ENCODE measurements at regions not wholly inside any gene's neighbourhood (a gene's known extent, or its start where the extent isn't known, plus 50 kb on each side); places are given as distances from the start of the nearest gene placed in this dataset.
"Not testable (repeated sequence)": the region's sequence is repeated elsewhere in the genome, so short reads cannot be mapped to it uniquely, and the experiment has no call there.

DNA sequence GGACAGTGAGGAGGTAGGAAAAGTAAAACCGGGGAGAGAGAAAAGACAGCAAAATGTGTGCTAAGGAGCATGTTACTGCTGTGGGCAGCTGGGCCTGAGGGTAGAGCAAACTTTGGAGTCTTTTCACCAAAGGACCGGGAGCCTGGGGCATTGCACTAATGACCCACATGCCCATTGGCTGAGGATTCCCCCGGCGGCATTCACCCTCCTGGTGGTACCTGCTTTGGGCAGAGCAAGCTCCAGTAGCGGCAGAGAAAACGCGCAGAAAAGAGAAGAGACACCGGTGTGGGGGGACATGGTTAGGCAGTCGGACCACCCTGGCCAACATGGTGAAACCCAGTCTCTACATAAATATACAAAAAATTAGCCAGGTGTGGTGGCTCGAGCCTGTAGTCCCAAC, 83.4 kb upstream of the ESRRB start:
- Mint-ChIP-seq H3K9me3 (no peaks in the 10 kb centered on the region), H3K4me3 (no peak overlapping the region), H3K4me1 (ENCODE audit: low read depth in 2 of 2) (no peaks in the 10 kb centered on the region), H3K27me3 (peaks cover 6 to 9% of the 10 kb centered on the region in 2 donors), H3K36me3 (no peaks in the 10 kb centered on the region), H3K27ac (no peak overlapping the region)
- no peak for DNase-seq (ENCODE audit: low spot score)
- ATAC-seq, result no peak

GRCh38 chr14:76293221-76293620, 82.7 kb upstream of the ESRRB start:
- no peak for DNase-seq (ENCODE audit: low spot score)
- ATAC-seq, result no peak
- H3K36me3 Mint-ChIP-seq, result no peaks in the 10 kb centered on the region
- H3K27me3 Mint-ChIP-seq, result peaks cover 6 to 13% of the 10 kb centered on the region in 2 donors
- H3K27ac Mint-ChIP-seq, result no peak overlapping the region
- H3K4me3 Mint-ChIP-seq, result no peak overlapping the region
- H3K9me3 Mint-ChIP-seq, result no peaks in the 10 kb centered on the region
- no peaks in the 10 kb centered on the region for H3K4me1 Mint-ChIP-seq (ENCODE audit: low read depth in 2 of 2)

DNA sequence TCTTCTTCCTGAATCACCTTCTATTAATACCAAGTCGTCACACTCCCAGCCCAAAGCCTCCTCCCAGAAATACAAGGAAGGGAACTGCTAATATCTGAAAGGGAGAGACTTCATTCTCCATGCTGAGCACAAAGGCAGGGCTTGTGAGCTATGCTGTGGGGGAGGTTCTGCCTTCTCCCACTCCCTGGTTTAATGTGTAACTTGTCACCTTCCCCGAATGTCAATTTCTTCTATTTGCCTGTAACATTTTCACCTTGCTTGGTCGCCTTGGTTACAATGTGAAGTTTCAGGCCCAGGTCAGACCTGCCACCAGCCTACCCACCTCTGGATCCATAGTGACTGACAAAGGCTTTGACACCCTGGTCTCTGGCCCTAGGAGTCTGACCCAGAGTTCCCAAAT, 82.0 kb upstream of the ESRRB start:
- no peak for ATAC-seq

DNA sequence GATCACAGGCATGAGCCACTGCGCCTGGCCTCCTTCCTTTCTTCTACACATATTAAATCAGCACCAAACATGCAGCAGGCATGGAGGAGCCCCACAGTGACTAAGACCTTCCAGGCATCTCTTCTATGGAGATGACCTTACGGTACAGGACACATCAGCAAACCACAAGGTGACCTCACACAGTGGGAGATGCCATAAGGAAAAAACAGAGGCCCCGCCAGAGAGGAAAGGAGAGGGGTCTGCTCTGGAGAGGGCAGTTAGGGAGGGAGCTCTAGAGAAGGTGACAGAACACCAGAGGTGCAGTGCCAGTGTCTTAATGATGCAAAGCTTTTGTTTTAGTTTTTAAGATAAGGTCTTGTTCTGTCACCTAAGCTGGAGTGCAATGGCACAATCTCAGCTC, 81.1 kb upstream of the ESRRB start:
- Mint-ChIP-seq H3K27me3 (peaks cover 16 to 22% of the 10 kb centered on the region in 2 donors), H3K9me3 (no peaks in the 10 kb centered on the region), H3K27ac (no peak overlapping the region), H3K36me3 (no peaks in the 10 kb centered on the region), H3K4me1 (ENCODE audit: low read depth in 2 of 2) (no peaks in the 10 kb centered on the region), H3K4me3 (no peak overlapping the region)
- DNase-seq (ENCODE audit: low spot score) (no peak), ATAC-seq (no peak)

More for the DNA sequence above, 82.0 kb upstream of the ESRRB start:
- DNase-seq (ENCODE audit: low spot score), result no peak
- Mint-ChIP-seq H3K4me1 (ENCODE audit: low read depth in 2 of 2) (no peaks in the 10 kb centered on the region), H3K4me3 (no peak overlapping the region), H3K36me3 (no peaks in the 10 kb centered on the region), H3K27me3 (peaks cover 13 to 20% of the 10 kb centered on the region in 2 donors), H3K27ac (no peak overlapping the region), H3K9me3 (no peaks in the 10 kb centered on the region)

- no peaks in the 10 kb centered on the region for H3K9me3 Mint-ChIP-seq
These were observed 77.0 kb upstream of the ESRRB start for GRCh38 chr14:76298896-76299295.

DNA sequence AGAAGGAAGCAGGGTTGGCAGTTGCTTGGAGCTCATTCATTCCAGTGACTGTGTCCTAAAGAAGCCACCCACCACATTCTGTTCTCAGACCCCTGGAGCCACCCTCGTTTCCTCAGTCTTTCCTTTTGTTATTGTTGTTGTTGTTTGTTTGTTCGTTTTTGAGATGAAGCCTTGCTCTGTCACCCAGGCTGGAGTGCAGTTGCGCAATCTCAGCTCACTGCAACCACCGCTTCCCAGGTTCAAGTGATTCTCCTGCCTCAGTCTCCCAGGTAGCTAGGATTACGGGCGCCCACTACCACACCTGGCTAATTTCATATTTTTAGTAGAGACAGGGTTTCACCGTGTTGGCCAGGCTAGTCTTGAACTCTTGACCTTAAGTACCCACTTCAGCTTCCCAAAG, 72.7 kb upstream of the ESRRB start:
- H3K27ac Mint-ChIP-seq; ATAC-seq; H3K4me3 Mint-ChIP-seq; H3K9me3 Mint-ChIP-seq; H3K36me3 Mint-ChIP-seq; H3K4me1 Mint-ChIP-seq (ENCODE audit: low read depth in 2 of 2); DNase-seq (ENCODE audit: low spot score): not testable (repeated sequence)
- H3K27me3 Mint-ChIP-seq, result peaks cover 29 to 41% of the 10 kb centered on the region in 2 donors

More at GRCh38 chr14:76298896-76299295, 77.0 kb upstream of the ESRRB start:
- H3K27ac Mint-ChIP-seq, result no peak overlapping the region
- no peaks in the 10 kb centered on the region for H3K36me3 Mint-ChIP-seq
- H3K4me3 Mint-ChIP-seq, result no peak overlapping the region
- peaks cover 19 to 31% of the 10 kb centered on the region in 2 donors for H3K27me3 Mint-ChIP-seq
- no peak for DNase-seq (ENCODE audit: low spot score)
- no peak for ATAC-seq
- no peaks in the 10 kb centered on the region for H3K4me1 Mint-ChIP-seq (ENCODE audit: low read depth in 2 of 2)

- DNase-seq (ENCODE audit: low spot score) (no peak), ATAC-seq (no peak)
- Mint-ChIP-seq H3K27me3 (peaks cover 26 to 34% of the 10 kb centered on the region in 2 donors), H3K36me3 (no peaks in the 10 kb centered on the region), H3K27ac (no peak overlapping the region), H3K4me3 (no peak overlapping the region), H3K9me3 (no peaks in the 10 kb centered on the region), H3K4me1 (ENCODE audit: low read depth in 2 of 2) (no peaks in the 10 kb centered on the region)
These were observed 71.2 kb upstream of the ESRRB start for GRCh38 chr14:76304536-76305267.

DNA sequence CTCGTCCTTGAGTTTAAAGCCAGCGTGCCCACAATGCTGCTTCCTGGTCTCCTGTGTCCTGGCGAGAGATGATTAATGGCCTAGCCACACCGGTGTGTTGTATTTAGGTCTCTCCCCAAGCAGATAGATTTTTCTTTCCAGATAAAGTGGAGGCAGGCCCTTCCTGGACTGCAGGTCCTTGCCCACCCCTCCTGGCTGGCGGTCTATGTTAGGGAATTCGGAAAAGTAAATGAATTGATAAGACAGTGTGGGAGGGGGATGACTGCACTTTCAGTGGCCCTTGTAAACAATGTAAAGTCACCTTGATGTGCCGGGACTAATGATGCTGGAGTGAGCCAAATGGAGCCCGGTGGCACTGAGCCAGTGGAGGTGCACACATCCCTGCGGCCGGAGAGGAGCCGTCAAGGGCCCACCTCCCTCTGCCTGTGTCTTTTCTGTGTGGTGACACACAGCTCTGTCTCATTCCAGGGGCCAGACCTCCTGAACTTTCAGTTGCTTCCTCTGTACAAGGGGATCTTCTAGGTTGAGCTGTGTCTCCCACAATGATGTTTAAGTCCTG, 70.6 kb upstream of the ESRRB start:
- Mint-ChIP-seq H3K9me3 (no peaks in the 10 kb centered on the region), H3K27ac (no peak overlapping the region), H3K27me3 (peaks cover 29 to 37% of the 10 kb centered on the region in 2 donors), H3K4me1 (ENCODE audit: low read depth in 2 of 2) (no peaks in the 10 kb centered on the region), H3K36me3 (no peaks in the 10 kb centered on the region), H3K4me3 (no peak overlapping the region)
- DNase-seq (ENCODE audit: low spot score) (no peak), ATAC-seq (no peak)

GRCh38 chr14:76306131-76306530, 69.8 kb upstream of the ESRRB start:
- H3K27ac Mint-ChIP-seq, result no peak overlapping the region
- ATAC-seq (no peak), DNase-seq (ENCODE audit: low spot score) (no peak)
- peaks cover 37 to 40% of the 10 kb centered on the region in 2 donors for H3K27me3 Mint-ChIP-seq
- H3K4me1 Mint-ChIP-seq (ENCODE audit: low read depth in 2 of 2), result peaks cover 0 to 4% of the 10 kb centered on the region in 2 donors
- H3K4me3 Mint-ChIP-seq, result no peak overlapping the region
- H3K9me3 Mint-ChIP-seq, result no peaks in the 10 kb centered on the region
- H3K36me3 Mint-ChIP-seq, result no peaks in the 10 kb centered on the region

GRCh38 chr14:76307786-76308780, 67.9 kb upstream of the ESRRB start:
- DNase-seq (ENCODE audit: low spot score) (no peak), ATAC-seq (no peak)
- H3K4me1 Mint-ChIP-seq (ENCODE audit: low read depth in 2 of 2), result peaks cover 0 to 4% of the 10 kb centered on the region in 2 donors
- H3K27ac Mint-ChIP-seq, result no peak overlapping the region
- H3K36me3 Mint-ChIP-seq, result no peaks in the 10 kb centered on the region
- H3K27me3 Mint-ChIP-seq, result peaks cover 32 to 36% of the 10 kb centered on the region in 2 donors
- H3K4me3 Mint-ChIP-seq, result no peak overlapping the region
- H3K9me3 Mint-ChIP-seq, result no peaks in the 10 kb centered on the region

- H3K27me3 Mint-ChIP-seq, result peaks cover 36 to 41% of the 10 kb centered on the region in 2 donors
- no peaks in the 10 kb centered on the region for H3K36me3 Mint-ChIP-seq
- ATAC-seq, result no peak
- peaks cover 0 to 4% of the 10 kb centered on the region in 2 donors for H3K4me1 Mint-ChIP-seq (ENCODE audit: low read depth in 2 of 2)
- no peak for DNase-seq (ENCODE audit: low spot score)
- no peaks in the 10 kb centered on the region for H3K9me3 Mint-ChIP-seq
- H3K27ac Mint-ChIP-seq, result no peak overlapping the region
- no peak overlapping the region for H3K4me3 Mint-ChIP-seq
These were observed 66.3 kb upstream of the ESRRB start for GRCh38 chr14:76309572-76310162.

DNA sequence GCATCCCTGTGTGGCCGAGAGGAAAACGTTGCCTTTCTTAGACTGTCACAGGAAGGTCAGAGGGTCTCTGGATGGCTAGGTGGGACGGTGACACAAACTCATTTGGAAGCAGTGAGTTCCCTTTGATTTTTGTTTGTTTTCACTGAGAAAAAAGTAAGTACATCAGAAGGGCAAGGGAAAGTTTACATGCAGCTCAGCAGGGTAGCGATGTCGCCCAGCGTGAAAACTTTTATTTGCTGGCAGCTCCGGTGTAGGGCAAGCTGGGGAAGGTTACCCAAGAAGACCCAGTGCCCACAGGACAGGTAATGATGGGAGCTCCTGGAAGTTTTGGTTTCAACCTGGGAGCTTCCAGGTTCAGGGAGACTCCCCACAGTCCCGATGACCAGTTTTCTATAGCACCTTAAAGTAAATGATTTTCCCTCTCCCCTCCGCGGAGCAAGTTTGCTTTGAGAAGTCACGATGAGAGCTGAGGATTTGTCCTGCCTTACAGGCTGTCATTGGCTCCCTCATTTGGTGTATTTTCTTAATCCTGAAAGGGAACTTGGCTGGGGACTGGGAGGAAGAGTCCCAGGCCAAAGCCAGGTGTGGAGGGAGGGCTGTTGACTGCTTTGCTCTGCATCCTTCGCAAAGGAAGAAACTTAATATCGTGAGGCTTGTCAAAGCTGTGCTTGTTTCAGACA, 64.7 kb upstream of the ESRRB start:
- H3K27ac Mint-ChIP-seq, result no peak overlapping the region
- H3K36me3 Mint-ChIP-seq, result no peaks in the 10 kb centered on the region
- ATAC-seq, result no peak
- H3K4me3 Mint-ChIP-seq, result no peak overlapping the region
- H3K4me1 Mint-ChIP-seq (ENCODE audit: low read depth in 2 of 2), result peaks cover 0 to 4% of the 10 kb centered on the region in 2 donors
- peaks cover 40 to 53% of the 10 kb centered on the region in 2 donors for H3K27me3 Mint-ChIP-seq
- DNase-seq (ENCODE audit: low spot score), result no peak
- no peaks in the 10 kb centered on the region for H3K9me3 Mint-ChIP-seq

GRCh38 chr14:76312821-76313220, 63.1 kb upstream of the ESRRB start:
- H3K9me3 Mint-ChIP-seq, result no peaks in the 10 kb centered on the region
- H3K27ac Mint-ChIP-seq, result no peak overlapping the region
- H3K36me3 Mint-ChIP-seq, result no peaks in the 10 kb centered on the region
- H3K4me1 Mint-ChIP-seq (ENCODE audit: low read depth in 2 of 2), result peaks cover 0 to 4% of the 10 kb centered on the region in 2 donors
- ATAC-seq (no peak), DNase-seq (ENCODE audit: low spot score) (no peak)
- H3K4me3 Mint-ChIP-seq, result no peak overlapping the region
- H3K27me3 Mint-ChIP-seq, result peaks cover 44 to 48% of the 10 kb centered on the region in 2 donors

Measured in natural killer cell treated with Interleukin-12 subunit alpha and Interleukin-12 subunit beta and Interleukin-15 and Interleukin-18, amount 100 ng/mL, for 72 hours (primary cell).